HG03066 (cell line): ENCODE measurements at regions not wholly inside any gene's neighbourhood (a gene's known extent, or its start where the extent isn't known, plus 50 kb on each side); places are given as distances from the start of the nearest gene placed in this dataset.

Experiments used
- ATAC-seq: cut with Tn5 transposase; IDR thresholded peaks from one replicate; pipeline ENCODE4 v1.9.1; 2021; ENCODE audit warnings: low read depth; ENCODE audit not compliant: unreplicated experiment

DNA sequence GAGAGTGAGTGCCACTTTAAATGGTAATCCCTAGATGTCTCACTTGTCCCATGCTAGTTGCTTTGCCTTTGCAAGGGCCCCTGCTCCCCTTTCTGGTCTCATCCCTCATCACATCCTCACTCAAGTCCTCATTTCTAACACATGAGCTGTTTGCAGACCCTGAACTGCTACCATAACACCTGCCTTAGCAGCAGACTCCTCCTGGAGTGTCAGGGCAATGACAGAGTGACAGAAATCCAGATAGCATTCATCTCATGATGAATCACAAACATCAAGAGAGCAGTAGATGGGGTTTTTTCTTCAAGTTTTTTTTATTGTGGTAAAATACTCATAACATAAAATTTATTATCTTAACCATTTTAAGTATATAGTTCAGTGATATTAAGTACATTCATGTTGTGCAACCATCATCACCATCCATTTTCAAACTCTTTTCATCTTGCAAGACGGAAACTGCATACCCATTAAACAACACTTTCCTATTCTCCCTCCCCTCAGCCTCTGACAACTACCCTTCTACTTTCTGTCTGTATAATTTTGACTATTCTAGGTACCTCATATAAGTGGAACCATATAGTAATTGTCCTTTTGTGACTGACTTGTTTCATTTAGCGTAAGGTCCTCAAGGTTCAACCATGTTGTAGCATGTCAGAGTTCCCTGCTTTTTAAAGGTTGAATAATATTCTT is 133.2 kb upstream of the RPS6KA3 start:
- ATAC-seq: no peak

DNA sequence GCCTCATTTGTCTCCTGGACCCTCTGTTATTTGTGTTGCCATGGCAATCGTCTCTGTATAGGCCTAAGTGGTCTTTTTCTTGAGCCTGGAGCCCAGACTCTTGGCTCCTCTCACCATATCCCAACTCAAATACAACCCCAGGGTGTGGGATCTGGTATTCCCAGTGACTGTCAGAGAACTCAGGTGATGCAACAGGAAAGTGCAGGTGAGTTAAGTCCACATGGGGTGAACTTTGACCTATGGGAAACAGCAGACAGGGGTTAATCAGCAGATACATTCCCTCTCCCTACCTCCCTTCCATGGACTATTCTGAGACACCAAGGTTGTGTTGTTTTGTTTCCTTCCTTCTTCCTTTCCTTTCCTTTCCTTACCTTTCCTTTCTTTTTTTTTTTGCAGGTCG is 130.9 kb upstream of the RPS6KA3 start:
- no peak for ATAC-seq

DNA sequence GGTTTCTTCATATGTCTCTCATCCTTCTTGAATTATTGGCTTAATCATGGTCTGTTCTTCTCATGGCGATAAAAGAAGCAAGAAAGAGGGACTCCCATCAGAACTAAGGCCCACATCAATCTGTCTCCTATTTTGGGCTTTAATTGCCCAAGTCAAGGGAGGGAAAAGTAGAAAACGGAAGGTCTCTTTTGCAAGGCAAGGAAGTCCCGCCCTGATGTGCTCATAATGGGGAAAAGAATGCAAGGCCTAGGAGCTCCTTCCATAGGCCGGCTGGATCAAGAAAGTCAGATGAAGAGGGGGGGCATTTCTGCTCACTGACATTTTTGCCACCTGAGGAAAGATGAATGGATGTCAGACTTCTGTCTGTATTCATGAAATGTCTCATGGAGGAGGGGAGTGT is 127.7 kb upstream of the RPS6KA3 start:
- no peak for ATAC-seq

DNA sequence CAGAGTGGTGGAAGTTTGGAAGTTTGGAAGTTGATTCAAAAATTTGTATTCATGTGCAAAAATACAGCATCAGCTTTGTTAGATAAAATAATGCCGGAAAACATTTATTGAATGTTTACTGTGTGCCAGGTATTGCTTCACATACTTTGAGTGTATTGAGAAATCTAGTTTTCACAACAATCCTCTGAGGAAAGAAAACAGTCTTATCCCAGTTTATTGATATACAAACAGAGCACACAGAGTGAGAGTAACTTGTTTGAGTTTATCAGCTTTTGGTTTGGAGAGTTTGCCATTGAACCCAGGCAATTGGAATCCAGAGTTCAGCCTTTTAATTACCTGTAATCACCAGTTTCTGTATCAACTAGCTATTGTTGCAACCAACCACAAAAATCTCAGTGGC is 127.2 kb upstream of the RPS6KA3 start:
- ATAC-seq: no peak

DNA sequence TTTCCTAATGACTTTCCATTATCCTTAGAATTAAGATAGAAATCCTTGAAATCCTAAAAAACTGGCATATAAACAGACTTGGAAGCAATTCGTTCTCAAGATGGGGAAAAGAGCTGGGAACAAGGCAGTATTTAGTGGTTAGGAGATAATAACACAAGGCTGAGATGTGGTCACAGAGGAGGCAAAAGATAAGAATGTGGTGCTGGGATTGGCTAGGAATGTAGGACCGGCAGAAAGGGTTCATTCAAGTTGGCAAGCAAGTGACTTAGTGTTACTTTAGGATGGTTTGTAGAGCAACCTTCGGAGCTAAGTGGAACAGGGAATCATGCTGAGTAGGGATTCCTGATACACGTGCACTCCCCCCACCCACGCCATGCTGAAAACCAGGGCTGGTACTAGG is 121.9 kb upstream of the RPS6KA3 start:
- no peak for ATAC-seq

DNA sequence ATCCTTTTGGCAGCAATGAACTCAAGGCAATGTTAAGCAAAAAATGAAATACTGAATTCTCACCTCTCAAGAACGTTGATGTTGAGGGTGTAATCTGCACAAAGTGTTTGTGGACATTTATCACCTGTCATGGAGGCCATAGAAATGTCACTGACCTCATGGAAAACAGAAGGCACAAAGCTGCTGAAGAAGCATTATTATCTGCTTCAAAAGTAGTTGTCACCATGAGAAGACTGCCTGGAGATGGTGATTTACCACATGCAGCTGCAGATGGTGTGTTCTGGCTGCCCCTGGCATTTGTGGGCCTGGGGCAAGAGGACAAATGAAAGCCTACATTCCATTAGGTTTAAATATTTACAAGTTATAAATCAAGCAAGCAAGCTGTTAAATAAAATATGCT is 116.8 kb upstream of the RPS6KA3 start:
- ATAC-seq: no peak

DNA sequence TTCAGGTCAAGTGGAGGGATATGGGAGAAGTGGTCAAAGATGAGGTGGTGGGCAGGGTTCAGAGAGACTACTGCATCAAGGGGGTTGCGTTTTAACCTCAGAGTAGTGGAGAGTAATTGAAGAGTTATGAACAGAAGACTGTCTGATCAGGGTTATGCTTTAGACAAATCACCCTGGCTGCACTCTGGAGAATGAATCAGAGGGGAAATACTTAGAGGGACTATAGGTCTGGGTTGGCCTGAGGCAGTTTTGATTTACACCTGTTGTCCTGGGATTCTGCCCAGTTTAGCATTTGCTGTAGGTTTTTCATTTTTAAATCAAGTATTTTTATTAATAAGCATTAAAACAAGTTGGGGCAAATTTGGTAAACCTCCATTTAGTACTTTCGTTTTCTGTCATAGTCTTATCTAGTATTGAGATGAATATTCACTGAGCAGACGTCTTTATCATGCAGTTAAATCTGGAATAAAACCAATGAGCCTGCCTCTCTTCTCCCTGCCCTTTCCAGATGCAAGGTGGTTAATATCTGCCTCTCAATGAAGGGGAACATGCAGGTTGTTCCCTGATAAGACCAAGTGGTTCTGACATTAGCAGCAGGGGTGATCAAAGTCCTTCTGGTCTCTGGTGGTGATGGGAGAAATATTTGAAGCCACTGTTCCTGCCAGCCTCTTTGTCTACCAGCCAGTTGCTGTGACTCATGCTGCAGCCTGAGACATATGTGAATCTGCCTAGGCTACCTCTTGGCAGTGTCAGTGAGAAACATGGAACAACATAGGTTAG is 116.0 kb upstream of the RPS6KA3 start:
- no peak for ATAC-seq

DNA sequence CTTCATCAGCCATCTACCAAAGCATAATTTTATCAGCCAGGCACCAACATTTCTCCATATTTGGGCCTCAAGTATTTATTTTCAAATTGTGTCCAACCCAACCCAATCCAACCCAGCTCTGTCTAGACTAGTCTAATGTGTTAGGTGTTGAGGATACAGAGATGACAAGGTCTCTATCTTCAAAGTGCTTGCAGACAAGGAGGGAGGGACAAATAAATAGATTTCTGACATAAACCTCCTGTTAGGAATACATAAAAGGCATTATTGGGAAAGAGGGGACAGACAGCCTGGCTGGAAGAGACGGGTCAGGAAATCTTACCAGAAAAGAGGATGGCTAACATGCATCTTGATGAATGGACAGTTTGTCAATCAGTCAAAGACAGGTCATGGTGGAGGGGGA is 115.4 kb upstream of the RPS6KA3 start:
- no peak for ATAC-seq

DNA sequence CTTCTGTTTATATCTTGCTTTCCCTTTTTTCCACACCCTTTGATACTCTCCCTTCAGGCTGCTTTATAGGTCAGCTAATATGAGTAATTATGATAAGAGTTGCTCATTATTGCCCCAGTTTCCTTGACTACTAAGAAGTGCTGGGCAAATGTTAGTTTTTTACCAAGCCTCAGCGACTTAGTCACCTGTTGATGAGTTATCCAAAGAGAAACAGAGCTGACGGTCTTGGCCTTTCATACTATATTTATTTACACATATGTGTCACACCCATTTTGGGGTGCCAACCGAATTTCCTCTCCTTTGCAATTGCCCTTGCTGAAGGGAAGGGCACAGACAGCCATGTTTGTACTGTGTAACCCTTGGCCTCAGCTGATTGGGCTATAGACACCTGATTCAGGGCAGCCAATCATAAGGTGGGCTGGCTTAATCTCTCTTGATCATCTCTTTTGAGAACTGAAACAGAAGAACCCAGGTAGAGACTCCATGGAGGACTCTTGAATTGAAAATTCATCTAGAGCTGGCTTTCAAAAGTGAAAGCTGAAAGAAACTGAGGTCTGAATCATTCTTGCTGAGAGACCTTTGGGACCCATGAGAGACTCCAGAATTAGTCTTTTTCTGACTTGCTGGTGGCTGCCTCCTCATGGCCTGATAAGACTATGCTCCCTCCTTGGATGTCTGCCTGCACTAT is 111.7 kb upstream of the RPS6KA3 start:
- ATAC-seq: peak; percentile 66

DNA sequence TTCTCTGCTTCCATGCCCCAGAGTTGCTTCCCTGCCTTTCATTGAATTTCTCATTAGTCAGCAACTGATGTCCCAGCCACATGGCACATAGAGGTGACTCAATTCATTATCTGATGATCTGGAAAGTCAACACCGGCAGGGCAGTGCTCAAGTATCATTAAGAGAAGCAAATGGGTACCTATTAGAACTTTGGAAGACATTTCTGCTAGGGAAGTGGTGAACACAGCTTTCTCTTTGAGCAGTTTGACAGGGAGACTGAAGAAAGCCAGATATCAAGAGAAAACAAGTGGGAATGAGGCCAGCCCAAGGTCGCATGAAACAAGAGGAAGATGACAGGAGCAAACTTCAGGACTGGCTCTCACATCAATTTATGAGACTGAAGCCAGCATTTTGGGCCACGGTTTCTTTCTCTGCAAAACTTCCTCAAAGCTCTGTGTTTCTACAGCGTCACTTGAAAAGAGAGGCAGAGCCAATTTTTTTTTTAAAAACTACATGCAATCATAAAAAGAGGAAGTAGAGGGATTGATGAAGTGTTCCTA is 108.3 kb upstream of the RPS6KA3 start:
- ATAC-seq: no peak

DNA sequence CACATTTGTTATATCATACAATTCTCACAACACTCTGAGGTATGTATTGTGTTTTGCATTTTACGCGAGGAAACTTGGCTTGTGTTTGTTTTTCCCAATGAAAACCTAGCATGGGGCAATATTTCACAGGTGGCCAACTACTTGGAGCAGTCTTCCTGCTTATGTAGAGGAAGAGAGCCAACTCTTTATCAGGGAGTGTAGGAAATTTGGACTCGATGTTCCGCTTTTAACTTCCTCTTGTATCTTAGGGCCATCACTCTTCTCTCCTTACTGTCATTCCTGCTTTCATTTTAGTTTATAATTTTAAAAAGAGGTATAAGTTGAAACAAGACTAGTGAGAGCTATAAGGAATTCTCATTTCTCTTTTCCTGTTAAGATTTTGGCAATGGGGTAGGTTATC is 107.7 kb upstream of the RPS6KA3 start:
- no peak for ATAC-seq

DNA sequence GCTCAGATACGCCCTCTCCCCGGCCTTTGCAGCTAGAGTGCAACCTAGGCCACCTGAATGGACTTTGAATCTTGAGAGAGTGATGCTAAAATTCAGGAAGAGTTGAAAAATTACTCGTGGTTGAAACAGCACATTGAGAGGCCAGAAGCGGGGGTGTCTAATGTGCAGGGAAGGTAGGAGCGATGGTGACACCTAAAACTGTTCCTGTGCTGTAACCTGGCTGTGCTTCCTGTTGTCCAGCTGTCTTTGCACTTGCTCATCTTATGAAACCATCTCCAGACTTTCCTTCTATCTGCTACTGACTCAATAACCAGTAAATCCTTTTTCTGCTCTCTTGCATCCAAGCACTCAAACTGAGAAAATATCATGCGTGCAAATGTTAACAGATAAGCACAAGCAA is 106.4 kb upstream of the RPS6KA3 start:
- ATAC-seq: no peak

DNA sequence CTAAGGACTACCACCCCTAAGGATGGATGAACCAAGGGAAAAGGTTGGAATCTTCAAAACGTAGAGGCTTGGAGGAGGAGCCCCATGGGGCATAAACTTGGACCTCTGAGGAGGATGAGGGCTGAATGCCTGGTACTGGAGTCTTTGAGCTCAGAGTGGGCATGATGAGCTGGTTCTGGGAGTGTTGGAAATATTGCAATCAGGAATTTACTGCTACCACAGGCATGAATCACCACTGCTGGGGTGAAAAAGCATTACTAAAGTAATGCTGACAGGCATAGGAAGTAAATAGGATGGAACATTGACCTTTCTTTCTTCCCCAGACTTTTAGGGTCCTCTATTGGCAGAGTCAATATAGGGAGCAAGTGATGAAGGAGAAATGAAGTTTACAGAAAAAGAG is 105.8 kb upstream of the RPS6KA3 start:
- ATAC-seq: no peak

DNA sequence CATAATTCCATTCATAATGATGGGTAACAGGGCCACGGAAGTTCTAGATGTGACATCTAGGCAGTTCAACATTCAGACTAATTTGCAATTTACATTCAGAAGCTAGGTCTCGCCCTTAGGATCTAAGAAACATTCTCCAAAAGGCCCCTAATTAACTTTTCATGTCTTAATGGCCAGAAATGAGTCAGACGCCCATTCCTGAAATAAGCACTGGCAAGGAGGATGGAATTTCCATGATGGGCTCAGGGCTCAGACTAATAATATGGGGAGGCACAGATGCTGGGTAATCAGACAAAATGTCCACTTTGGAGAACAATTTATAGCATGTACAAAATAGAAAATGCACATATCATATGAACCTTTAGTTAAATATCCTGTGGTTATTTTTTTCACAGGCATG is 102.8 kb upstream of the RPS6KA3 start:
- ATAC-seq: no peak

DNA sequence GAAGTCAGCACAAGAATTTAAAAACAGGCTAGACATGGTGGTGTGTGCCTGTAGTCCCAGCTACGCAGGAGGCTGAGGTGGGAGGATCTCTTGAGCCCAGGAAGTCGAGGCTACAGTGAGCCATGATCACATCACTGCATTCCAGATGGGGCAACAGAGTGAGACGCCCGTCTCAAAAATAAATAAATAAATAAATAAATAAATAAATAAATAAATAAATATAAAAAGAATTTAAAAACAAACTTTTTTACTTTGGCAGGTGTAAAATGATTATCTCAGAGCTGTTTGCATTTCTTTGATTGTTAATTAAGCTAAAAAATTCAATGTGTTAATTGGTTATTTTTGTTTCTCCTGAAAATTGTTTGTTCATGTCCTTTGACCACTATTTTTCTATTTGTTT is 97.5 kb upstream of the RPS6KA3 start:
- no peak for ATAC-seq

DNA sequence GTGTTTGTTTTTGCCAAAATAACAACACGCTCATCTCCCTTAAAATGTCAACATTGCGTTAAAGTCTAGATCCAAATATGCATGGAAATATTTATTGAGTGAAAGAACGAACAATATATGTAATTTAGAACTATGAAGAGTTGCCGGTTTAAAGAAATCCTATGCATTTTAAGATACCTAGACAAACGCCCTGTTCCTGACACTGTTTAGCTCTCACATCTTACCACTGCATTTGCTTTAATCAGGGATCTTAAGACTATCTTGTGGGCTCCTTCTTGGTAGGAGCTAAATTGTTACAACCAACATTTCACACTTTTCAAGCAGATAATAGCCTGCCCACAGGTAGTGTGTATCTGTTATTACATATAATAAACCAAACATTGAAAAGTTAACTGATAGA is 96.6 kb upstream of the RPS6KA3 start:
- ATAC-seq: no peak

DNA sequence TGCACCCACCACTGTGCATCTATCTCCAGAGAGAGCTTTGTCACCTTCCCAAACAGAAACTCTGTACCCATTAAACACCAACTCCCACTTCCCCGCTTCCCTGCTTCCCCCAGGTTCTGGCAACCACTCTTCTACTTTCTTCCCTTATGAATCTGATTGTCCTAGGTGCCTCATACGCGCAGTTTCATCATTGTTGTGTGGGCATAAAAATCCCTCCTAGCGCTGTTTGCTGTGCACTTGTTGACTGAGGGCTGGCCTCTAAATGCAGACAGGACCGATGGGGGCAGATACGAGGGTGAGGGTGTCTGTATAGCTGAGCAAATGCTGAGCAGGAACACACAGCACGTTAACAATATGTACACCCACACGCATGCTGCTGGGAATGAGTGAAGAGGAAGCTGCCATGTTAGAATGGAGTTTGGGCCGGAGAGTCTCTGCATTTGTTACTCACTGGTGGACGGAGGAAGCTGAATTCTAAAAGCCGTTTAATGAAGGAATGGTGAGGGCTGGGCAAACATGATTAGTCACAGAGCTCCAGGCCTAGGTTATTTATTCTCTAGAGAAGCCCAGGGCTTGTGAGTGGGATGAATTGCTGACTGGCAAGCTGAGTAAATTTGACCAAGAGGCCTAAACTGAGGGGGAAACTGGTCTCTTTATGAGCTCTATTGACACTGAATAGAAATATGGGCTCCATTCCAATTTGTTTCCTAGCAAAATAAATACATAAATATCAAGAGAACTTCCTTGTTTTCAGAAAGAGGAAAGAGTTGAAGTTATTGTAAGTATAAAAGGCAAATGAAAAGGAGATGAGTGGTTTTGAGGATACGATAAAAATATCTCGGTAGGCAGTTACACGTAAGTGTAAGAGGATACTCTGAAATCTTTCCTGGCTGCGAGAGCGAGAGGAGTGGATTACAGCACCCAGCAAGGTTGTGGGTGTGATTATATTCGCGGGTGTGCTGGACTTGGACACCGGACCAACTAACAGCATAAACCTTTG is 95.9 kb upstream of the RPS6KA3 start:
- ATAC-seq: no peak

DNA sequence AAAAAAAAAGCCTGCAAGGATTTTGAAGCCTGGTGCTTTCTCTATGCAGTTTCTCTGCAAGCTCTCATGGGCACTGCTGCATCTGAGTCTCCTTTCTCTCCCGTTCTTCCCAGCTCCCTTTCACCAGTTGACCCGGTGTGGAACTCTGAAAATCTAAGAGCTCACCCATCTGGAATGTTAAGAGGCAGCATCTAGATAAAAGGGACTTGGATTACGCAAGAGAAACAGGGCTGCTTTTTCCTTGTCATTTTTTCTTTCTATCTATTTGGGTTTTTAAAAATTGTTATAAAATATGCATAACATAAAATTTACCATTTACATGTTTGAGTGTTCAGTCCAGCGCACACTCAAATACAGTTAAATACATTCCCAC is 95.2 kb upstream of the RPS6KA3 start:
- no peak for ATAC-seq

DNA sequence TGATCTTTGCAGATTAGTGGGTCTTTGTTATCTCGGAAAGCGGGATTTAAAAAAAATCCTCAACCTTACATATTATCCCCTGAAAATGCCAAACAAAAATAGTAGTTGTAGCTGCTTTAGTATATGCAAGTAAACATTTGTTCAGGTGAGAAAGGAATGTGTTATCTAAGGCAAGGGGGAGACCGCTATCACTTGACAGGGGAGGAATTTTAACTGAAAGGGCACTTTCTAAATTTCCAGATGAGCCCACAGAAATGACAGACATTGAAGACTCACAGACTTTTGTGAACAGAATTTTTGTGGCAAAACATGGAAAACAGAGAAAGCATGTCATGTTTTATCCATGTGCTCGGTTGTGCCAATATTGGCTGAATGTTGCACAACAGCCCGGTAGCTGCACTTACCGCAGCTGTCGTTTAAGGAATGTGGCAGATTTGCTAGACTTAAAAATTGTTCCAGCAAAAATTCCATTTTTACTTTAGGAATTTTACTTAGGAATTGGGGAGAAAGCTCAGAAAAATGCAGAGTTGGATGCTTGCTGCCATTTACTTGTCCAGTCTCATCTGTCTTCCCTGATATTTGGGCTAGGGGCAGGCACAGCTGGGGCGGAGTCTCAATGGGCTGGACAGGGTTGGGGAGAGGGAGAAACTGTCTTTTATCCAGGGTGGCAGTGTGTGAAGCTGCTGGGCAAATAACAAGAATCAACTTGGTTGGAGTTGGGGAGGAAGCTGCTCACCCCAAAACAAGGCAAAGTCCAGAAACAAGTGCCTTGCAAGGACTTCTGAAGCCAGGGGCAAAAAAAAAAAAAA is 94.6 kb upstream of the RPS6KA3 start:
- ATAC-seq: no peak

DNA sequence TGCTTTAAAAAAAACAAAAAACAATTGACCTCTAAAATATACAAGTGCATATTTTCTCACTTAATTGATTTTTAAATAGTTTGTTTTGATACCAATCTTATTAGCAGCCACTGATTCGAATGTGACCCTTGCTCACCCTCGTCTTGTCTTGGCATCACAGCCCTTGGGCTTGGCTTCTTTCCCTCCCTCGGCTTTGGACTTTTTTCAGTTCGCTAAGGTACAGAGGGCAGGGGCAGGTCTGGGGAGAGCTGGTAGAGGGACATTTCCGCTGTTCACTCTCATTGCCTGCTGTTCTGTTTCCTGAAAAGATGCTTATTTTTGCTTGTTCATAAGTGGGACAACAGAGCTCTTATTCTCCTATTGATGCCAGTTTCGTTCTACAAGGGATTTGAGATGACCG is 88.5 kb upstream of the RPS6KA3 start:
- no peak for ATAC-seq
